ENCODE measurements at regions not wholly inside any gene's neighbourhood (a gene's known extent, or its start where the extent isn't known, plus 50 kb on each side); places are given as distances from the start of the nearest gene placed in this dataset.
"Not testable (repeated sequence)": the region's sequence is repeated elsewhere in the genome, so short reads cannot be mapped to it uniquely, and the experiment has no call there.

DNA sequence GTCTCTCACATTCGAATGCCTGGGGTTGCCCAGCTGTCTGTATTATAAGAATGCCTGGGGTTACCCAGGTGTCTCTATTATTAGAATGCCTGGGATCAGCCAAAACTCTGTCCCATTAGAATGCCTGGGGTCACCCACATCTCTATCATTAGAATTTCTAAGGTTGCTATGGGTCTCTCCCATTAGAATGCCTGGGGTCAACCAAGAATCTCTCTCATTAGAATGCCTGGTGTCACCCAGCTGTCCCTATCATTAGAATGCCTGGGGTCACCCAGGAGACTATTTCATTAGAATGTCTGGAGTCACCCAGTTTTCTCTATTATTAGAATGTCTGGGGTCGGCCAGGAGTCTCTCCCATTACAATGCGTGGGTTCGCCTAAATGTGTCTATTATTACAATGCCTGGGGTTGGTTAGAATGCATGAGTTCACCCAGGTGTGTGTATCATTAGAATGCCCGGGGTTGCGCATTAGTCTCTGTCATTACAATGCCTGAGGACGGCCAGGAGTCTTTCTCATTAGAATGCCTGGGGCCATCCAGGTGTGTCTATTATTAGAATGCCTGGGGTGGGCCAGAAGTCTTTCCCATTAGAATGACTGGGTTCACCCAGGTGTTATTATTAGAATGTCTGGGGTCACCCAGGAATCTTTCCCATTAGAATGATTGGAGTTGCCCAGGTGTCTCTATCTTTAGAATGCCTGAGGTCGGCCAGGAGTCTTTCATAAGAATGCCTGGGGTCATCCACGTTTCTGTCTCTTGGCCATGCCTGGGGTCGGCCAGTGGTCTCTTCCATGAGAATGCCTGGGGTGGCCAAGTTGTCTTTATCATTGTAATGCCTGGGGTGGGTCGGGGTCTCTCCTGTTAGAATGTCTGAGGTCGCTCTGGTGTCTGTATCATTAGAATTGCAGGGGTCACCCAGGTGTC lies 59.6 kb downstream of the RNF187 start:
- intact Hi-C loops (cut with DNase I): no loop called here
- peak; percentile 13 for DNase-seq (ENCODE audit: low spot score)

DNA sequence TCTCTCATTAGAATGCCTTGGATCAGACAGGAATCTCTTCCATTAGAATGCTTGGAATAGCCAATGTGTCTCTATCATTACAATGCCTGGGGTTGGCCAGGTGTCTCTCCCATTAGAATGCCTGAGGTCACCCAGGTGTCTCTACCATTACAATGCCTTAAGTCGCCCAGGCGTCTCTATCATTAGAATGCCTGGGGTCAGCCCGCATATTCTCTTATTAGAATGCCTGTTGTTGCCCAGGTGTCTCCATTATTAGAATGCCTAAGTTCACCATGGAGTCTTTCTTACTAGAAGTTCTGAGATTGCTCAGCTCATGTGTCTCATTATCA lies 60.2 kb downstream of the RNF187 start:
- intact Hi-C loops (cut with DNase I): no loop called here
- DNase-seq (ENCODE audit: low spot score): peak; percentile 16

DNA sequence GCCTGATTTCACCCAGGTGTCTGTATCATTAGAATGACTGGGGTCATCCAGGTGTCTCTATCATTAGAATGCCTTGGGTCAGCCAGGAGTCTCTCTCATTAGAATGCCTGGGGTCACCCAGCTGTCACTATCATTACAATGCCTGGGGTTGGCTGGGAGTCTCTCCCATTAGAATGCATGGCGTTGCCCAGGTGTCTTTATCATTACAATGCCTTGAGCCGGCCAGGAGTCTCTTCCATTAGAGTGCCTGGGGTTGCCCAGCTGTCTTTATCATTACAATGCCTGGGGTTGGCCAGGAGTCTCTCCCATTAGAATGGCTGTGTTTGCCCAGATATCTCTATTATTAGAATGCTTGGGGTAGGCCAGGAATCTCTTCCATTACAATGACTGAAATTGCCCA lies 61.6 kb downstream of the RNF187 start:
- DNase-seq (ENCODE audit: low spot score): peak; percentile 24
- intact Hi-C loops (cut with DNase I): no loop called here

DNA sequence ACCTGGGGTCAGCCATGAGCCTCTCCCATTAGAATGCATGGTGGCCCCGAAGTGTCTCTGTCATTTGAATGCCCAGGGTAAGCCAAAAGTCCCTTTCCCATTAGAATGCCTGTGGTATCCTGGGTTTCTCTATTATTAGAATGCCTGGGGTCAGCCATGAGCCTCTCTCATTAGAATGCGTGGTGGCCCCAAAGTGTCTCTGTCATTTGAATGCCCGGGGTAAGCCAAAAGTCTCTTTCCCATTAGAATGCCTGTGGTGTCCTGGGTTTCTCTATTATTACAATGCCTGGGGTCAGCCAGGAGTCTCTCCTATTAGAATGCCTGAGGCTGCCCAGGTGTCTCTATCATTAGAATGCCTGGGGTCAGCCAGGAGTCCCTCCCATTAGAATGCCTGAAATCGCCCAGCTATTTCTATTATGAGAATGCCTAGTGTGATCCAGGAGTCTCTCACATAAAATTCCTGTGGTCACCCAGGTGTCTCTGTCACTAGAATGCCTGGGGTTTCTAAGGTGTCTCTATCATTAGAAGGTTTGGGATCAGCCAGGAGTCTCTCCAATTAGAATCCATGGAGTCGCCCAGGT lies 65.5 kb downstream of the RNF187 start:
- DNase-seq (ENCODE audit: low spot score): no peak
- intact Hi-C loops (cut with DNase I): no loop called here

DNA sequence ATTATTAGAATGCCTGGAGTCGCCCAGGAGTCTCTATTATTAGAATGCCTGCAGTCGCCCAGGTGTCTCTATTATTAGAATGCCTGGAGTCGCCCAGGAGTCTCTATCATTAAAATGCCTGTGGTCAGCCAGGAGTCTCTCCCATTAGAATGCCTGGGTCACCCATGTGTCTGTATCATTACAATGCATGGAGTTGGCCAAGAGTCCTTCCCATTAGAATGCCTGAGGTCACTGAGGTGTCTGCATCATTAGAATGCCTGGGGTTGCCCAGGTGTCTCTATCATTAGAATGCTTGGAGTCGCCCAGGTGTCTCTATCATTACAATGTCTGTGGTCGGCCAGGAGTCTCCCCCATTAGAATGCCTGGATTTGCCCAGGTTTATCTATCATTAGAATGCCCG lies 66.9 kb downstream of the RNF187 start:
- intact Hi-C loops (cut with DNase I): no loop called here
- no peak for DNase-seq (ENCODE audit: low spot score)

DNA sequence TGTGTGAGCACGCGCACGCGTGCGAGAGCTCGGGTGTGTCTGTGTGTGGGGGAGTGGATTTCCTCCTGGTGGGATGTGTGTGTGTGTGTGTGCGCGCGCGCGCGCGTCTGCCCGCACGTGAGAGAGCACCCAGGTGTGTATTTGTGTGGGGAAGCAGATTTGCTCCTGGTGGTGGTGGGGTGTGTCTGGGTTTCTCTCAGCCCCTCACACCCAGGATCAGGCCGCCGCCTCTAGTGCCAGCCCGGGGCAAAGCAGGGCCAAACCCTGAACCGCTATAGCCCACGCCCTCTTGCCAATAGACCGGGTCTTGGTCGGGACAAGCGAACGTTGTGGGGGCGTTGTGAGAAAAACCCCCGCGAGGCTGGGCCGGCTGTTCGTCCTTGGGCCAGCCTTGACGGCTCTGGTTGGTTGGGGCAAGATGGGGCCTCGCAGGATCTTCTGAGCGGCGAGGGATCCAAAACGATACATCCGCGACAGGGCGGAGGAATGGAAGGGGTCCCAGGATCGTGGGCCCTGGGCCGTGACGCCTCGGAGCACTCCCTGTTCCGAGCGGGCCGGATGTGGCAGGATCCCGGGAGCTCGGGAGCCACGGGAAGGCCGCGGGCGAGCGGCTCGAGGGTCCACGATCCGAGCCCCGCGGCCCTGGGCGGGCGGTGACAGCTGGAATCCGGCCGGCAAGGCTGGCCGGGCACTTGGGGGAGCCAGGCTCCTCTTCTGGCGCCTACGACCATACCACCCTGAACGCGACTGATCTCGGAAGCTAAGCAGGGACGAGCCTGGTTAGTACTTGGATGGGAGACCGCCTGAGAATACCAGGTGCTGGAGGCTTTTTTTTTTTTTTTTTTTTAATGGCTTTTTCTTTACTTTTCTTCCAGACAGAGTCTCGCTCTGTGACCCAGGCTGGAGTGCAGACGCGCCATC lies 68.2 kb downstream of the RNF187 start:
- intact Hi-C loops (cut with DNase I): no loop called here
- peak; percentile 62 for DNase-seq (ENCODE audit: low spot score)

DNA sequence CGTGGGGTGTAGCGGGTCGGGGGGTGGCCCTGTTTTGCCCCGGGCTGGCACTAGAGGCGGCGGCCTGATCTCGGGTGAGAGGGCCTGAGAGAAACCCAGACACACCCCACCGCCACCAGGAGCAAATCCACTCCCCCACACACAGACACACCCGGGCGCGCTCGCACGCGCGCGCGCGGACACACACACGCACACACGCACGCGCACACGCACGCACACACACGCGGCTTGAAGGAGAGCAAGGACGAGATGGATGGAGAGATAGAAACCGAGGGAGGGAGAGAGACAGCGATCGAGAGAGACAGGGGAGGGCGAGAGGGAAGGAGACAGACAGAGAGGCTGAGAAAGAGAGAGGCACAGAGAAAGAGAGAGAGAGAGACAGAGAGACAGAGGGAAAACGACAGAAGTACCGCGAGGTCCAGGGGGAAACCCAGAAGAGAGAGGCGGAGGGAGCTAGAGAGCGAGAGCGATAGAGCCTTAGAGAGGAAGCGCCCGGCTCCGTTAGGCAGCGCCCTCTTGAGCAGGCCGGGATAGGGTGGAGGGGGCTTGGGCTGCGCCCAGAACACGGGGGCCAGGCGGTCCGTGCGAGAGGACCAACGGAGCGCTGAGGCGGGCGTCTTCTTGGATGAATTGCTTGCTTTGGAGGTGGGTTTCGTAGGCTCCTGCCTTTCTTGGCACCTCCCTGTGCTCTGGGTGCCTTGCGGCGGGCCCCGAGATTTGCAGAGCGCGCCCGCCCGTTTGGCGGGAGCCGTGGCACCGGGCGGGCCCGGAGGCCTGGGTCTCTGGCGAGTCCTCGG lies 69.7 kb downstream of the RNF187 start:
- intact Hi-C loops (cut with DNase I); DNase-seq (ENCODE audit: low spot score): not testable (repeated sequence)
